Stimulated activated CD4-positive, alpha-beta T cell treated with anti-CD3 and anti-CD28 coated beads, TNF-alpha, amount 100 ng/mL, for 24 hours (primary cell): ENCODE measurements at regions not wholly inside any gene's neighbourhood (a gene's known extent, or its start where the extent isn't known, plus 50 kb on each side); places are given as distances from the start of the nearest gene placed in this dataset.

Source experiments
- DNase-seq, 3 experiments: peaks; one replicate each; pipeline ENCODE4 v3.0.0-alpha.2; 2020; ENCODE audit warnings: low read depth in 3 of 3

- no peak for DNase-seq
Observed at GRCh38 chr10:118501171-118501570, 94.3 kb downstream of the PRLHR start.

GRCh38 chr10:118500477-118501104 is 94.9 kb downstream of the PRLHR start:
- no peak for DNase-seq

GRCh38 chr10:118499186-118499585 is 96.3 kb downstream of the PRLHR start:
- DNase-seq: no peak

- no peak for DNase-seq
Observed at GRCh38 chr10:118498623-118499022, 96.8 kb downstream of the PRLHR start.

GRCh38 chr10:118497227-118497626 is 98.2 kb downstream of the PRLHR start:
- DNase-seq: no peak

- DNase-seq: no peak
Observed at GRCh38 chr10:118496525-118496924, 98.9 kb downstream of the PRLHR start.

- DNase-seq: no peak
Observed at GRCh38 chr10:118495499-118495898, 99.9 kb downstream of the PRLHR start.

- DNase-seq: no peak
Observed at GRCh38 chr10:118491055-118491454, 104.4 kb downstream of the PRLHR start.

GRCh38 chr10:118488710-118489497 is 106.5 kb downstream of the PRLHR start:
- DNase-seq: no peak

- DNase-seq: no peak
Observed at GRCh38 chr10:118485641-118486040, 109.8 kb downstream of the PRLHR start.

- no peak for DNase-seq
Observed at GRCh38 chr10:118484152-118484871, 111.1 kb downstream of the PRLHR start.

GRCh38 chr10:118483496-118483895 is 112.0 kb downstream of the PRLHR start:
- no peak for DNase-seq

- DNase-seq: no peak
Observed at GRCh38 chr10:118482393-118483331, 112.8 kb downstream of the PRLHR start.

- DNase-seq: no peak
Observed at GRCh38 chr10:118481871-118482270, 113.6 kb downstream of the PRLHR start.

GRCh38 chr10:118475214-118475613 is 120.2 kb downstream of the PRLHR start:
- DNase-seq: no peak

GRCh38 chr10:118474111-118474510 is 121.3 kb downstream of the PRLHR start:
- no peak for DNase-seq

- no peak for DNase-seq
Observed at GRCh38 chr10:118473305-118473960, 122.0 kb downstream of the PRLHR start.

GRCh38 chr10:118472415-118473304 is 122.8 kb downstream of the PRLHR start:
- no peak for DNase-seq

- DNase-seq: no peak
Observed at GRCh38 chr10:118471863-118472262, 123.6 kb downstream of the PRLHR start.

- no peak for DNase-seq
Observed at GRCh38 chr10:118470470-118470869, 125.0 kb downstream of the PRLHR start.
